B cell (primary cell): ENCODE measurements at regions not wholly inside any gene's neighbourhood (a gene's known extent, or its start where the extent isn't known, plus 50 kb on each side); places are given as distances from the start of the nearest gene placed in this dataset.
"Not testable (repeated sequence)": the region's sequence is repeated elsewhere in the genome, so short reads cannot be mapped to it uniquely, and the experiment has no call there.

Experiments used
- ATAC-seq: fragments of 200-7000 bp; cut with Tn5 transposase; one replicate; pipeline ENCODE4 v1.10.0; 2021; ENCODE audit warnings: low read depth, mild to moderate bottlenecking, moderate number of reproducible peaks, moderate library complexity
- CTCF ChIA-PET: fragments of 350-600 bp; sonication (Branson Sonifier 250); formaldehyde crosslinking; loops from one replicate; lab custom pipeline; 2021; ENCODE audit warnings: antibody characterized with exemption, inconsistent platforms; lab: Charles Lee
- POLR2A ChIA-PET: fragments of 350-600 bp; sonication (Branson Sonifier 250); formaldehyde crosslinking; loops from one replicate; lab custom pipeline; 2021; ENCODE audit warnings: antibody characterized with exemption; lab: Charles Lee
- DNase-seq: peaks from one replicate; pipeline ENCODE4 v3.0.0; 2013
- H2AFZ ChIP-seq: 2 replicates; pipeline ENCODE4 v1.6.1; 2012; ENCODE audit warnings: mild to moderate bottlenecking, low read depth, low read length; ENCODE audit not compliant: insufficient read depth, poor library complexity, severe bottlenecking
- H3K27ac ChIP-seq, 2 donors: 1 replicate in 1 of 2; 2 replicates in 1 of 2; pipeline ENCODE4 v1.5.1; 2012 to 2013; ENCODE audit warnings: low read length in 2 of 2, mild to moderate bottlenecking in 2 of 2, moderate library complexity in 1 of 2
- H3K27me3 ChIP-seq, 4 experiments: fragments of 200-600 bp in 1 of 4; sonication (generic) in 1 of 4; replicated peaks in 1 of 4; 1 replicate in 2 of 4; 2 replicates in 2 of 4; pipeline versions ENCODE4 v1.6.1 to v1.7.0; 2013 to 2016; ENCODE audit warnings: low read length in 3 of 4, mild to moderate bottlenecking in 2 of 4, mixed read lengths in 1 of 4, moderate library complexity in 1 of 4; ENCODE audit not compliant: insufficient read depth in 4 of 4, control insufficient read depth in 3 of 4; ENCODE audit errors: control extremely low read depth in 1 of 4
- H3K36me3 ChIP-seq, 2 experiments: replicated peaks in 1 of 2; 1 replicate in 1 of 2; 2 replicates in 1 of 2; pipeline versions ENCODE4 v1.6.1 to v1.7.1; 2013; ENCODE audit warnings: low read length in 1 of 2; ENCODE audit not compliant: insufficient read depth in 2 of 2, control insufficient read depth in 1 of 2; ENCODE audit errors: control extremely low read depth in 1 of 2, extremely low read depth in 1 of 2
- H3K4me1 ChIP-seq, 2 donors: fragments of 200-600 bp in 1 of 2; sonication (generic) in 1 of 2; 1 replicate in 1 of 2; 2 replicates in 1 of 2; pipeline versions ENCODE4 v1.5.1 to v1.6.1; 2013 to 2017; ENCODE audit warnings: low read length in 2 of 2; ENCODE audit not compliant: control insufficient read depth in 2 of 2, insufficient read depth in 2 of 2
- H3K4me2 ChIP-seq: replicated peaks from 2 replicates; pipeline ENCODE3; 2012; ENCODE audit warnings: mild to moderate bottlenecking, low read depth, low read length; ENCODE audit not compliant: poor library complexity, severe bottlenecking
- H3K4me3 ChIP-seq, 5 experiments: fragments of 200-600 bp in 1 of 5; sonication (generic) in 1 of 5; 1 replicate in 3 of 5; 2 replicates in 2 of 5; pipeline versions ENCODE4 v1.5.1 to v1.7.0; 2011 to 2016; ENCODE audit warnings: low read length in 4 of 5, mild to moderate bottlenecking in 4 of 5, low read depth in 2 of 5, control low read depth in 1 of 5, moderate library complexity in 1 of 5; ENCODE audit not compliant: insufficient read depth in 1 of 5; ENCODE audit errors: control extremely low read depth in 1 of 5, extremely low read depth in 1 of 5
- H3K79me2 ChIP-seq: fragments of 200-600 bp; sonication (generic); one replicate; pipeline ENCODE4 v1.6.0; 2016; ENCODE audit warnings: low read length; ENCODE audit not compliant: control insufficient read depth, insufficient read depth
- H3K9ac ChIP-seq: fragments of 200-600 bp; sonication (generic); 2 replicates; pipeline ENCODE4 v1.6.1; 2017; ENCODE audit warnings: mild to moderate bottlenecking, low read length, moderate library complexity
- H3K9me3 ChIP-seq, 3 donors: one replicate each; pipeline versions ENCODE4 v1.6.1 to v1.7.1; 2013; ENCODE audit warnings: low read length in 2 of 3; ENCODE audit not compliant: control insufficient read depth in 2 of 3, insufficient read depth in 1 of 3; ENCODE audit errors: control extremely low read depth in 1 of 3
- H4K20me1 ChIP-seq: 2 replicates; pipeline ENCODE4 v1.6.0; 2012; ENCODE audit warnings: mild to moderate bottlenecking, low read length; ENCODE audit not compliant: insufficient read depth, control insufficient read depth, poor library complexity, severe bottlenecking
- H3K27ac Mint-ChIP-seq: one replicate; pipeline ENCODE4 v1.8.0; 2021; ENCODE audit warnings: mixed read lengths
- H3K27me3 Mint-ChIP-seq: one replicate; pipeline ENCODE4 v1.8.0; 2021; ENCODE audit warnings: mixed read lengths
- H3K4me1 Mint-ChIP-seq: one replicate; pipeline ENCODE4 v1.8.0; 2021; ENCODE audit warnings: mixed read lengths
- H3K4me3 Mint-ChIP-seq: one replicate; pipeline ENCODE4 v1.8.0; 2021; ENCODE audit warnings: mixed read lengths
- H3K9me3 Mint-ChIP-seq: one replicate; pipeline ENCODE4 v1.8.0; 2022; ENCODE audit warnings: mixed read lengths; ENCODE audit not compliant: insufficient read depth
- CTCF ChIP-seq: fragments of 200-600 bp; IDR thresholded peaks from one replicate; pipeline ENCODE4 v1.8.0; 2022; ENCODE audit warnings: antibody characterized with exemption, mild to moderate bottlenecking
- EZH2 ChIP-seq: IDR thresholded peaks from 2 replicates; pipeline ENCODE4 v1.6.1; 2012; ENCODE audit warnings: borderline replicate concordance, low read depth, mild to moderate bottlenecking, moderate library complexity, low read length; ENCODE audit not compliant: insufficient read depth, poor library complexity, severe bottlenecking
- WGBS: methylation state at CpG from one replicate; pipeline ENCODE4 v1.1.5; 2013; ENCODE audit warnings: missing lambda C conversion rate; ENCODE audit not compliant: insufficient coverage; 5-methylcytosine and 5-hydroxymethylcytosine counted together
- intact Hi-C: fragments of 100-400 bp; cut with micrococcal nuclease; formaldehyde crosslinking; loops from one replicate; pipeline ENCODE4 v1.10.0; 2022

DNA sequence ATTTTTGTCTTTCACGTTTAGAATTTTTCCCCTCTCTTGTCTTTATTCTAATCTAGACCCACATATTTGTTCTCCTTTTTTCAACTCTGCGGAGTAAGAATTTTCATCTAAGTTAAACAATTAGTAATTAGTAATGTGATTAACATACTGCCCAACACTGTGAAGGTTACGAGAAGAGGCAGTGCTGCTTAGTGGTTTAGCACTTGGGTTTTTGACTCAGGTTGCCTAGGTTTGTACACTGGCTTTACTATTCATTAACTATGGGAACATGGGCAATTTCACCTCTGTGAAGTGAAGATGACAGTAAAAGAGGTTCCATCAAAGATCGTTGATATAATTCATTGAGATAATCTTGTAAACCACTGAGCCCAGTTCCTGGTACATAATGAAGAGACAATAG, 82.2 kb upstream of the PNPT1 start:
- H3K27me3 Mint-ChIP-seq, result peaks cover 3% of the 10 kb centered on the region
- no peaks in the 10 kb centered on the region for H3K36me3 ChIP-seq
- DNase-seq, result no peak
- H3K79me2 ChIP-seq, result no peaks in the 10 kb centered on the region
- no peak overlapping the region for H3K4me3 ChIP-seq
- H3K4me1 Mint-ChIP-seq, result no peaks in the 10 kb centered on the region
- intact Hi-C loops, result no loop called here
- no peaks in the 10 kb centered on the region for H3K4me1 ChIP-seq
- ChIA-PET POLR2A (no interaction called here), CTCF (no interaction called here)
- no peak for ATAC-seq
- H3K9ac ChIP-seq, result no peak overlapping the region
- H3K4me3 Mint-ChIP-seq, result no peak overlapping the region
- H3K9me3 ChIP-seq, result no peaks in the 10 kb centered on the region
- no peak for TF ChIP-seq CTCF
- TF ChIP-seq EZH2, result no peak
- WGBS, result no CpG with 5 or more reads among the region's 4 CpGs
- no peak overlapping the region for H3K27ac Mint-ChIP-seq
- no peaks in the 10 kb centered on the region for H3K9me3 Mint-ChIP-seq
- no peaks in the 10 kb centered on the region for H4K20me1 ChIP-seq
- H2AFZ ChIP-seq, result no peak overlapping the region
- no peak overlapping the region for H3K27ac ChIP-seq
- no peaks in the 10 kb centered on the region for H3K27me3 ChIP-seq
- H3K4me2 ChIP-seq, result no peak overlapping the region

DNA sequence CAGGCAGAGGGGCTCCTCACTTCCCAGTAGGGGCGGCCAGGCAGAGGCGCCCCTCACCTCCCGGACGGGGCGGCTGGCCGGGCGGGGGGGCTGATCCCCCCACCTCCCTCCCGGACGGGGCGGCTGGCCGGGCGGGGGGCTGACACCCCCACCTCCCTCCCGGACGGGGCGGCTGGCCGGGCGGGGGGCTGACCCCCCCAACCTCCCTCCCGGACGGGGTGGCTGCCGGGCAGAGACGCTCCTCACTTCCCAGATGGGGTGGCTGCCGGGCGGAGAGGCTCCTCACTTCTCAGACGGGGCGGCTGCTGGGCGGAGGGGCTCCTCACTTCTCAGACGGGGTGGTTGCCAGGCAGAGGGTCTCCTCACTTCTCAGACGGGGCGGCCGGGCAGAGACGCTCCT, 80.0 kb upstream of the PNPT1 start:
- H3K27me3 Mint-ChIP-seq, POLR2A ChIA-PET, H3K79me2 ChIP-seq, H3K4me1 ChIP-seq, H3K4me3 ChIP-seq, ATAC-seq, H3K9me3 Mint-ChIP-seq, H3K27ac ChIP-seq, H3K9ac ChIP-seq, intact Hi-C loops, H3K36me3 ChIP-seq, H3K4me2 ChIP-seq, H4K20me1 ChIP-seq, H3K9me3 ChIP-seq, DNase-seq, H2AFZ ChIP-seq, H3K4me3 Mint-ChIP-seq, H3K27me3 ChIP-seq, H3K4me1 Mint-ChIP-seq, CTCF ChIA-PET, H3K27ac Mint-ChIP-seq: not testable (repeated sequence)
- no CpG with 5 or more reads among the region's 31 CpGs for WGBS
